Stimulated activated CD4-positive, alpha-beta T cell treated with anti-CD3 and anti-CD28 coated beads, Interleukin-12 subunit alpha, Interleukin-12 subunit beta, amount 100 ng/mL, for 48 hours (primary cell): ENCODE measurements at regions not wholly inside any gene's neighbourhood (a gene's known extent, or its start where the extent isn't known, plus 50 kb on each side); places are given as distances from the start of the nearest gene placed in this dataset.

Source experiments
- DNase-seq, 3 donors: peaks; one replicate each; pipeline ENCODE4 v3.0.0-alpha.2; 2020; ENCODE audit warnings: low read depth in 2 of 3, low spot score in 1 of 3

GRCh38 chr10:120279196-120279595 is 177.8 kb upstream of the PLPP4 start:
- no peak for DNase-seq

- DNase-seq = no peak
Observed at GRCh38 chr10:120282421-120282820, 174.6 kb upstream of the PLPP4 start.

GRCh38 chr10:120282846-120283492 is 174.1 kb upstream of the PLPP4 start:
- no peak for DNase-seq

GRCh38 chr10:120285408-120285807 is 171.6 kb upstream of the PLPP4 start:
- no peak for DNase-seq

- no peak for DNase-seq
Observed at GRCh38 chr10:120286280-120286679, 170.7 kb upstream of the PLPP4 start.

GRCh38 chr10:120300513-120300912 is 156.5 kb upstream of the PLPP4 start:
- no peak for DNase-seq

- DNase-seq = no peak
Observed at GRCh38 chr10:120308589-120308988, 148.4 kb upstream of the PLPP4 start.

GRCh38 chr10:120313715-120314114 is 143.3 kb upstream of the PLPP4 start:
- DNase-seq = no peak

GRCh38 chr10:120314442-120314841 is 142.6 kb upstream of the PLPP4 start:
- DNase-seq = no peak

GRCh38 chr10:120318862-120319261 is 138.2 kb upstream of the PLPP4 start:
- DNase-seq = no peak

GRCh38 chr10:120327675-120328074 is 129.4 kb upstream of the PLPP4 start:
- no peak for DNase-seq

- DNase-seq = no peak
Observed at GRCh38 chr10:120328647-120329046, 128.4 kb upstream of the PLPP4 start.

- DNase-seq = no peak
Observed at GRCh38 chr10:120335553-120335952, 121.5 kb upstream of the PLPP4 start.

- no peak for DNase-seq
Observed at GRCh38 chr10:120336306-120336910, 120.6 kb upstream of the PLPP4 start.

GRCh38 chr10:120336911-120337540 is 120.0 kb upstream of the PLPP4 start:
- peak; percentile 28 to 55 (median 36) for DNase-seq

- DNase-seq = no peak
Observed at GRCh38 chr10:120342115-120342714, 114.8 kb upstream of the PLPP4 start.

- no peak for DNase-seq
Observed at GRCh38 chr10:120345186-120345585, 111.8 kb upstream of the PLPP4 start.

GRCh38 chr10:120347644-120348043 is 109.4 kb upstream of the PLPP4 start:
- DNase-seq = no peak

- no peak for DNase-seq
Observed at GRCh38 chr10:120349069-120349468, 108.0 kb upstream of the PLPP4 start.

GRCh38 chr10:120355425-120355824 is 101.6 kb upstream of the PLPP4 start:
- no peak for DNase-seq

- DNase-seq = no peak
Observed at GRCh38 chr10:120360571-120360970, 96.5 kb upstream of the PLPP4 start.

GRCh38 chr10:120365872-120366271 is 91.2 kb upstream of the PLPP4 start:
- no peak for DNase-seq
